Smooth muscle cell of the brain vasculature (primary cell): ENCODE measurements at regions not wholly inside any gene's neighbourhood (a gene's known extent, or its start where the extent isn't known, plus 50 kb on each side); places are given as distances from the start of the nearest gene placed in this dataset.

Experiments used
- DNase-seq: peaks from one replicate; pipeline ENCODE4 v3.0.0-alpha.2; 2012; ENCODE audit warnings: low read depth, low spot score

GRCh38 chr13:21817878-21818277 lies 147.0 kb downstream of the FGF9 start:
- DNase-seq = no peak

GRCh38 chr13:21822029-21822428 lies 151.2 kb downstream of the FGF9 start:
- no peak for DNase-seq

GRCh38 chr13:21823416-21823815 lies 152.5 kb downstream of the FGF9 start:
- no peak for DNase-seq

- no peak for DNase-seq
These were observed 153.1 kb downstream of the FGF9 start for GRCh38 chr13:21823949-21824348.

- DNase-seq = no peak
These were observed 154.3 kb downstream of the FGF9 start for GRCh38 chr13:21825186-21825585.

- DNase-seq = no peak
These were observed 154.9 kb downstream of the FGF9 start for GRCh38 chr13:21825801-21826200.

GRCh38 chr13:21826214-21827015 lies 155.5 kb downstream of the FGF9 start:
- no peak for DNase-seq

GRCh38 chr13:21831654-21832324 lies 160.9 kb downstream of the FGF9 start:
- no peak for DNase-seq

GRCh38 chr13:21833921-21834320 lies 163.0 kb downstream of the FGF9 start:
- no peak for DNase-seq

GRCh38 chr13:21834521-21834920 lies 163.6 kb downstream of the FGF9 start:
- no peak for DNase-seq

GRCh38 chr13:21837288-21837687 lies 166.4 kb downstream of the FGF9 start:
- DNase-seq = no peak

- no peak for DNase-seq
These were observed 167.1 kb downstream of the FGF9 start for GRCh38 chr13:21837841-21838551.

- no peak for DNase-seq
These were observed 175.7 kb downstream of the FGF9 start for GRCh38 chr13:21846605-21847004.

GRCh38 chr13:21849323-21849722 lies 178.4 kb downstream of the FGF9 start:
- no peak for DNase-seq

- DNase-seq = no peak
These were observed 179.4 kb downstream of the FGF9 start for GRCh38 chr13:21850013-21851006.

- no peak for DNase-seq
These were observed 181.2 kb downstream of the FGF9 start for GRCh38 chr13:21852043-21852442.

- DNase-seq = no peak
These were observed 182.9 kb downstream of the FGF9 start for GRCh38 chr13:21853779-21854178.

- no peak for DNase-seq
These were observed 197.9 kb downstream of the FGF9 start for GRCh38 chr13:21868823-21869222.

GRCh38 chr13:21871382-21871781 lies 200.5 kb downstream of the FGF9 start:
- DNase-seq = no peak

GRCh38 chr13:21871919-21872318 lies 201.0 kb downstream of the FGF9 start:
- no peak for DNase-seq

GRCh38 chr13:21872795-21873194 lies 201.9 kb downstream of the FGF9 start:
- no peak for DNase-seq
